ENCODE measurements at regions not wholly inside any gene's neighbourhood (a gene's known extent, or its start where the extent isn't known, plus 50 kb on each side); places are given as distances from the start of the nearest gene placed in this dataset.

GRCh38 chr2:83058683-83059082 is 1400.4 kb downstream of the SUCLG1 start:
- intact Hi-C loops (cut with micrococcal nuclease), result no loop called here
- ChIA-PET POLR2A (no interaction called here), CTCF (no interaction called here)
- DNase-seq, result no peak
- Mint-ChIP-seq H3K36me3 (ENCODE audit: low read depth) (no peaks in the 10 kb centered on the region), H3K27ac (no peak overlapping the region), H3K4me1 (ENCODE audit: low read depth) (no peaks in the 10 kb centered on the region), H3K9me3 (peaks cover 6% of the 10 kb centered on the region), H3K4me3 (no peak overlapping the region), H3K27me3 (no peaks in the 10 kb centered on the region)
- no peak for TF ChIP-seq CTCF (IDR thresholded peaks at IDR 0.05)
- no peak for ATAC-seq

- no peak for ATAC-seq
- no peak for DNase-seq
- no peaks in the 10 kb centered on the region for H3K4me1 Mint-ChIP-seq (ENCODE audit: low read depth)
- no peak overlapping the region for H3K4me3 Mint-ChIP-seq
- H3K9me3 Mint-ChIP-seq, result peaks cover 7% of the 10 kb centered on the region
- TF ChIP-seq CTCF (IDR thresholded peaks at IDR 0.05), result no peak
- POLR2A ChIA-PET, result no interaction called here
- intact Hi-C loops (cut with micrococcal nuclease), result no loop called here
- CTCF ChIA-PET, result no interaction called here
- no peaks in the 10 kb centered on the region for H3K27me3 Mint-ChIP-seq
- H3K36me3 Mint-ChIP-seq (ENCODE audit: low read depth), result no peaks in the 10 kb centered on the region
- no peak overlapping the region for H3K27ac Mint-ChIP-seq
Measured at GRCh38 chr2:83055376-83056010, 1403.6 kb downstream of the SUCLG1 start.

- DNase-seq (no peak), ATAC-seq (no peak)
- H3K36me3 Mint-ChIP-seq (ENCODE audit: low read depth), result no peaks in the 10 kb centered on the region
- no peaks in the 10 kb centered on the region for H3K27me3 Mint-ChIP-seq
- ChIA-PET POLR2A (no interaction called here), CTCF (no interaction called here)
- intact Hi-C loops (cut with micrococcal nuclease), result no loop called here
- no peak for TF ChIP-seq CTCF (IDR thresholded peaks at IDR 0.05)
- H3K9me3 Mint-ChIP-seq, result peaks cover 7% of the 10 kb centered on the region
- no peaks in the 10 kb centered on the region for H3K4me1 Mint-ChIP-seq (ENCODE audit: low read depth)
- no peak overlapping the region for H3K4me3 Mint-ChIP-seq
- no peak overlapping the region for H3K27ac Mint-ChIP-seq
Measured at GRCh38 chr2:83054751-83055150, 1404.3 kb downstream of the SUCLG1 start.

GRCh38 chr2:83051538-83052170 is 1407.4 kb downstream of the SUCLG1 start:
- H3K9me3 Mint-ChIP-seq, result peaks cover 3% of the 10 kb centered on the region
- no peak overlapping the region for H3K27ac Mint-ChIP-seq
- ATAC-seq (no peak), DNase-seq (no peak)
- intact Hi-C loops (cut with micrococcal nuclease), result no loop called here
- CTCF ChIA-PET, result no interaction called here
- TF ChIP-seq CTCF (IDR thresholded peaks at IDR 0.05), result no peak
- H3K4me1 Mint-ChIP-seq (ENCODE audit: low read depth), result no peaks in the 10 kb centered on the region
- H3K36me3 Mint-ChIP-seq (ENCODE audit: low read depth), result no peaks in the 10 kb centered on the region
- POLR2A ChIA-PET, result no interaction called here
- H3K27me3 Mint-ChIP-seq, result no peaks in the 10 kb centered on the region
- H3K4me3 Mint-ChIP-seq, result no peak overlapping the region

- ATAC-seq (no peak), DNase-seq (no peak)
- H3K9me3 Mint-ChIP-seq, result peaks cover 5% of the 10 kb centered on the region
- no peak overlapping the region for H3K4me3 Mint-ChIP-seq
- no peaks in the 10 kb centered on the region for H3K4me1 Mint-ChIP-seq (ENCODE audit: low read depth)
- H3K27ac Mint-ChIP-seq, result no peak overlapping the region
- CTCF ChIA-PET, result no interaction called here
- no peaks in the 10 kb centered on the region for H3K27me3 Mint-ChIP-seq
- POLR2A ChIA-PET, result no interaction called here
- TF ChIP-seq CTCF (IDR thresholded peaks at IDR 0.05), result no peak
- intact Hi-C loops (cut with micrococcal nuclease), result no loop called here
- no peaks in the 10 kb centered on the region for H3K36me3 Mint-ChIP-seq (ENCODE audit: low read depth)
Measured at GRCh38 chr2:83042053-83042452, 1417.0 kb downstream of the SUCLG1 start.

Measured in activated CD8-positive, alpha-beta T cell treated with anti-CD3 and anti-CD28 coated beads for 36 hours (primary cell).